ENCODE measurements at regions not wholly inside any gene's neighbourhood (a gene's known extent, or its start where the extent isn't known, plus 50 kb on each side); places are given as distances from the start of the nearest gene placed in this dataset.

- TF ChIP-seq GATA2 (CRISPR knock-in tag; IDR thresholded peaks at IDR 0.05) (no peak), CTCF (IDR thresholded peaks at IDR 0.05) (no peak), FOXJ3 (CRISPR knock-in tag; IDR thresholded peaks at IDR 0.05) (no peak), REST (IDR thresholded peaks at IDR 0.05; ENCODE audit: low read depth, low read length) (no peak), EP300 (IDR thresholded peaks at IDR 0.05; ENCODE audit: borderline replicate concordance in 1 of 2, low read depth in 1 of 2, low read length in 1 of 2) (no peak), GABPA (IDR thresholded peaks at IDR 0.05; ENCODE audit: low read depth) (no peak), USF1 (IDR thresholded peaks at IDR 0.05; ENCODE audit: borderline replicate concordance, low read depth) (no peak)
These were observed 92.1 kb upstream of the PODXL start for GRCh38 chr7:131648491-131648890.

All from SK-N-SH (cell line).